Gastroesophageal sphincter (tissue), 4 donors: ENCODE measurements at regions not wholly inside any gene's neighbourhood (a gene's known extent, or its start where the extent isn't known, plus 50 kb on each side); places are given as distances from the start of the nearest gene placed in this dataset.

ENCODE experiments used
- ATAC-seq: fragments of 150-250 bp; one replicate; pipeline ENCODE4 v1.9.1; 2016; ENCODE audit warnings: mild to moderate bottlenecking, moderate library complexity
- H3K27ac ChIP-seq, 4 donors: fragments of 200-600 bp; sonication (generic) in 3 of 4; 1 replicate in 3 of 4; 2 replicates in 1 of 4; pipeline ENCODE4 v1.5.1; 2016 to 2019
- H3K27me3 ChIP-seq: fragments of 200-600 bp; sonication (generic); one replicate; pipeline ENCODE4 v1.5.1; 2019
- H3K36me3 ChIP-seq, 2 donors: fragments of 200-600 bp; sonication (generic); one replicate each; pipeline ENCODE4 v1.5.1; 2019; ENCODE audit warnings: control low read depth in 1 of 2
- H3K4me1 ChIP-seq, 3 donors: fragments of 200-600 bp; sonication (generic); 1 replicate in 2 of 3; 2 replicates in 1 of 3; pipeline ENCODE4 v1.5.1; 2016 to 2019; ENCODE audit warnings: control low read depth in 2 of 3
- H3K4me3 ChIP-seq, 2 donors: fragments of 200-600 bp; sonication (generic); one replicate each; pipeline ENCODE4 v1.5.1; 2019; ENCODE audit warnings: mild to moderate bottlenecking in 1 of 2, moderate library complexity in 1 of 2
- H3K9me3 ChIP-seq, 3 donors: fragments of 200-600 bp; sonication (generic); one replicate each; pipeline ENCODE4 v1.5.1; 2017 to 2019; ENCODE audit warnings: control low read depth in 2 of 3
- CTCF ChIP-seq, 4 experiments: fragments of 200-600 bp in 2 of 4; fragments of 450-650 bp in 2 of 4; sonication (generic) in 1 of 4; IDR thresholded peaks; one replicate each; pipeline ENCODE4 v1.5.1; 2017 to 2019; ENCODE audit warnings: antibody characterized with exemption in 4 of 4, mild to moderate bottlenecking in 2 of 4, moderate library complexity in 2 of 4
- EP300 ChIP-seq: sonication (generic); formaldehyde crosslinking; IDR thresholded peaks from one replicate; pipeline ENCODE4 v1.6.1; 2017; ENCODE audit warnings: antibody characterized with exemption, mild to moderate bottlenecking
- POLR2A ChIP-seq, 2 donors: fragments of 450-650 bp; IDR thresholded peaks; one replicate each; pipeline ENCODE4 v1.6.1; 2017; ENCODE audit warnings: antibody characterized with exemption in 2 of 2, mild to moderate bottlenecking in 2 of 2, moderate library complexity in 1 of 2
- POLR2AphosphoS5 ChIP-seq: sonication (generic); formaldehyde crosslinking; IDR thresholded peaks from one replicate; pipeline ENCODE4 v1.6.1; 2017; ENCODE audit warnings: antibody characterized with exemption
- WGBS, 2 donors: methylation state at CpG; one replicate each; pipeline ENCODE4 v1.1.5; 2018; ENCODE audit warnings: low coverage in 1 of 2; 5-methylcytosine and 5-hydroxymethylcytosine counted together

GRCh38 chr4:4714331-4714730, 145.1 kb upstream of the MSX1 start:
- H3K36me3 ChIP-seq = no peaks in the 10 kb centered on the region
- WGBS, 2 donors = no CpG with 5 or more reads among the region's 2 CpGs
- ATAC-seq = no peak

DNA sequence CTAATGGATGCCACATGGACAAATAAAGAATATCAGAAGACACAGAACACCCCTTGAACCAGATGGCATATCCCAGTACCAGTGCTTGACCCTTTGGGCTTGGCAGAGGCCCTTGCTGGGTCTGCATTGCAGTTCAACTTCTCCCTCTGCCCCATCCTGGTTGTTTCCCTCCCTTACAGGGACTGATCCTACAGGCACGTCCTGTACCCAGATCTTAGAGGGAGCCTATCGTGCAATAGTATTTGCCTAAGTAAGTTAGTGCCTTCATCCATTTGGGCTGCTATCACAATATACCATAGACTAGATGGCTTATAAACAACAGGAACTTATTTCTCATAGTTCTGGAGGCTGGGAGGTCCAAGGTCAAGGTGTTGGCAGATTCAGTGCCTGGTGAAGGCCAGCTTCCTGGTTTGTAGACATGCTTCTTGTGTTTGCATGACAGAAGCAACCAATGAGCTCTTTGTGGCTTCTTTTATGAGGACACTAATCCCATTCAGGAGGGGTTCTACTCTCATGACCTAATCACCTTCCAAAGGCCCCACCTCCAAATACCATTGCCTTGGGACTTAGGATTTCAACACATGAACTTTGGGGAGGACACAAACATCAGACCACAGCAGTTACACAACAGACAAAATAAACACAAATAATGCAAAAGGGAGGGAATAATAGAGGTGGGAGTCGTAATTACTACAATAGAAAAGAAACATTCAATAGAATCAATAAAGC, 146.5 kb upstream of the MSX1 start:
- TF ChIP-seq EP300 (no peak), CTCF (IDR thresholded peaks at IDR 0.05) (no peak), POLR2AphosphoS5 (no peak), POLR2A (IDR thresholded peaks at IDR 0.05) (no peak)
- Histone ChIP-seq H3K4me1 (no peaks in the 10 kb centered on the region), H3K9me3 (peaks cover 0 to 13% (median 0%) of the 10 kb centered on the region in 3 donors), H3K4me3 (no peak overlapping the region), H3K27me3 (no peaks in the 10 kb centered on the region), H3K36me3 (no peaks in the 10 kb centered on the region), H3K27ac (no peak overlapping the region)
- 85 to 100% methylated on average over 1 to 2 of the region's 3 CpGs for WGBS, 2 donors
- ATAC-seq = no peak

More at GRCh38 chr4:4714331-4714730, 145.1 kb upstream of the MSX1 start:
- TF ChIP-seq EP300 (no peak), POLR2A (IDR thresholded peaks at IDR 0.05) (no peak)
- Histone ChIP-seq H3K9me3 (peaks cover 0 to 2% (median 0%) of the 10 kb centered on the region in 3 donors), H3K4me3 (no peak overlapping the region), H3K4me1 (no peaks in the 10 kb centered on the region), H3K27ac (no peak overlapping the region), H3K27me3 (no peaks in the 10 kb centered on the region)

GRCh38 chr4:4711902-4712301, 147.6 kb upstream of the MSX1 start:
- ATAC-seq = no peak

DNA sequence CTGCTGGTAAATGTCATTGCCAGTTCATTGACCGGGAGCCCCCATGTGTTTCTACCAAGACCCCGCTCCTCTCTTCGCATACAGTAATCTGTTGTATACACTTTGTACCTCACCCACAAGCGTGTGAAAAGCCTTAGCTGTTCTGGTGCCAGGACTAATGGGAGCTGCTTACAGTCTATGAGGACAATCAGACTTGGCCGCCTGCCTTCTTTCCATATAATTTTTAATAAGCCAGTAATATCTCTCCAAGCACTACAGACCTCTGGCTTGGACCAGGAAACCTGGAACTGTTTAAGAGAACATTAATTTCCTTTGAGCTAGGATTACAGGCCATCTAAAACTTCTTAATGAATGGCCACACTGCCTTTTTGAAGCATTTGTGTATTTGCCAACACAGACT, 149.7 kb upstream of the MSX1 start:
- Histone ChIP-seq H3K4me3 (no peak overlapping the region), H3K9me3 (peaks cover 0 to 16% (median 0%) of the 10 kb centered on the region in 3 donors), H3K4me1 (no peaks in the 10 kb centered on the region), H3K36me3 (peaks cover 0 to 8% of the 10 kb centered on the region in 2 donors), H3K27me3 (no peaks in the 10 kb centered on the region), H3K27ac (no peak overlapping the region)
- TF ChIP-seq POLR2AphosphoS5 = no peak
- TF ChIP-seq CTCF (IDR thresholded peaks at IDR 0.05) = no peak
- no peak for TF ChIP-seq POLR2A (IDR thresholded peaks at IDR 0.05)
- no peak for TF ChIP-seq EP300
- no peak for ATAC-seq
- WGBS, 2 donors = 45 to 100% methylated on average over 1 to 5 of the region's 5 CpGs

More at GRCh38 chr4:4711902-4712301, 147.6 kb upstream of the MSX1 start:
- H3K4me1 ChIP-seq = no peaks in the 10 kb centered on the region
- no peaks in the 10 kb centered on the region for H3K36me3 ChIP-seq
- WGBS, 2 donors = 87 to 100% methylated on average over 2 to 3 of the region's 3 CpGs
- peaks cover 0 to 16% (median 0%) of the 10 kb centered on the region in 3 donors for H3K9me3 ChIP-seq
- no peak overlapping the region for H3K27ac ChIP-seq
- no peak for TF ChIP-seq POLR2A (IDR thresholded peaks at IDR 0.05)
- no peak for TF ChIP-seq EP300
- TF ChIP-seq CTCF (IDR thresholded peaks at IDR 0.05) = no peak
- TF ChIP-seq POLR2AphosphoS5 = no peak
- H3K4me3 ChIP-seq = no peak overlapping the region
- H3K27me3 ChIP-seq = no peaks in the 10 kb centered on the region

GRCh38 chr4:4704267-4704666, 155.2 kb upstream of the MSX1 start:
- no peak for TF ChIP-seq EP300
- TF ChIP-seq POLR2AphosphoS5 = no peak
- no peak for TF ChIP-seq CTCF (IDR thresholded peaks at IDR 0.05)
- WGBS, 2 donors = 43 to 91% methylated on average over 6 to 7 of the region's 7 CpGs
- Histone ChIP-seq H3K4me3 (no peak overlapping the region), H3K4me1 (no peaks in the 10 kb centered on the region), H3K27ac (no peak overlapping the region), H3K9me3 (peaks cover 0 to 14% (median 0%) of the 10 kb centered on the region in 3 donors), H3K27me3 (no peaks in the 10 kb centered on the region), H3K36me3 (peaks cover 0 to 8% of the 10 kb centered on the region in 2 donors)
- no peak for ATAC-seq
